ENCODE measurements at regions not wholly inside any gene's neighbourhood (a gene's known extent, or its start where the extent isn't known, plus 50 kb on each side); places are given as distances from the start of the nearest gene placed in this dataset.

DNA sequence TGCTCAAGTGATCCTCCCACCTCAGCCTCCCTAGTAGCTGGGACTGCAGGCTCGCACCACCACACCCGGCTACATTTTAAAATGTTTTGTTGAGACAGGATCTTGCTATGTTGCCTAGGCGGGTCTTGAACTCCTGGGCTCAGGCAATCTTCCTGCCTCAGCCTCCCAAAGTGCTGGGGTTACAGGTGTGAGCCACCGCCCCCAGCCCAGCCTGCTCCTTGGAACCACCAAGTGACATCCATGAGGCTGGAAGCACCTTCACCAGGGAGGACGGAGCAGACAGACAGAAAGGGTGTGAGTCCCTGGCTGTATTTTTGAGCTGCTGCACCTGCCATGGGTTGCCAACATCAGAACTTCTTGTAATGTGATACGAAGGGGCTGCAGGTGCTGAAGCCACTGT lies 62.3 kb upstream of the UBE3C start:
- TF ChIP-seq ZBTB33 (IDR thresholded peaks at IDR 0.05; ENCODE audit: extremely low read depth, insufficient replicate concordance, low read length) = no peak
- TF ChIP-seq, protein P1, sequence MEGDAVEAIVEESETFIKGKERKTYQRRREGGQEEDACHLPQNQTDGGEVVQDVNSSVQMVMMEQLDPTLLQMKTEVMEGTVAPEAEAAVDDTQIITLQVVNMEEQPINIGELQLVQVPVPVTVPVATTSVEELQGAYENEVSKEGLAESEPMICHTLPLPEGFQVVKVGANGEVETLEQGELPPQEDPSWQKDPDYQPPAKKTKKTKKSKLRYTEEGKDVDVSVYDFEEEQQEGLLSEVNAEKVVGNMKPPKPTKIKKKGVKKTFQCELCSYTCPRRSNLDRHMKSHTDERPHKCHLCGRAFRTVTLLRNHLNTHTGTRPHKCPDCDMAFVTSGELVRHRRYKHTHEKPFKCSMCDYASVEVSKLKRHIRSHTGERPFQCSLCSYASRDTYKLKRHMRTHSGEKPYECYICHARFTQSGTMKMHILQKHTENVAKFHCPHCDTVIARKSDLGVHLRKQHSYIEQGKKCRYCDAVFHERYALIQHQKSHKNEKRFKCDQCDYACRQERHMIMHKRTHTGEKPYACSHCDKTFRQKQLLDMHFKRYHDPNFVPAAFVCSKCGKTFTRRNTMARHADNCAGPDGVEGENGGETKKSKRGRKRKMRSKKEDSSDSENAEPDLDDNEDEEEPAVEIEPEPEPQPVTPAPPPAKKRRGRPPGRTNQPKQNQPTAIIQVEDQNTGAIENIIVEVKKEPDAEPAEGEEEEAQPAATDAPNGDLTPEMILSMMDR (IDR thresholded peaks at IDR 0.05 in 2 of 3, conservative IDR thresholded peaks at IDR 0.05 in 1 of 3; ENCODE audit: borderline replicate concordance in 1 of 3, insufficient read depth in 1 of 3, low read depth in 2 of 3, low read length in 2 of 3) = no peak
- TF ChIP-seq ATF3 (IDR thresholded peaks at IDR 0.05) = no peak
- TF ChIP-seq, protein P2, sequence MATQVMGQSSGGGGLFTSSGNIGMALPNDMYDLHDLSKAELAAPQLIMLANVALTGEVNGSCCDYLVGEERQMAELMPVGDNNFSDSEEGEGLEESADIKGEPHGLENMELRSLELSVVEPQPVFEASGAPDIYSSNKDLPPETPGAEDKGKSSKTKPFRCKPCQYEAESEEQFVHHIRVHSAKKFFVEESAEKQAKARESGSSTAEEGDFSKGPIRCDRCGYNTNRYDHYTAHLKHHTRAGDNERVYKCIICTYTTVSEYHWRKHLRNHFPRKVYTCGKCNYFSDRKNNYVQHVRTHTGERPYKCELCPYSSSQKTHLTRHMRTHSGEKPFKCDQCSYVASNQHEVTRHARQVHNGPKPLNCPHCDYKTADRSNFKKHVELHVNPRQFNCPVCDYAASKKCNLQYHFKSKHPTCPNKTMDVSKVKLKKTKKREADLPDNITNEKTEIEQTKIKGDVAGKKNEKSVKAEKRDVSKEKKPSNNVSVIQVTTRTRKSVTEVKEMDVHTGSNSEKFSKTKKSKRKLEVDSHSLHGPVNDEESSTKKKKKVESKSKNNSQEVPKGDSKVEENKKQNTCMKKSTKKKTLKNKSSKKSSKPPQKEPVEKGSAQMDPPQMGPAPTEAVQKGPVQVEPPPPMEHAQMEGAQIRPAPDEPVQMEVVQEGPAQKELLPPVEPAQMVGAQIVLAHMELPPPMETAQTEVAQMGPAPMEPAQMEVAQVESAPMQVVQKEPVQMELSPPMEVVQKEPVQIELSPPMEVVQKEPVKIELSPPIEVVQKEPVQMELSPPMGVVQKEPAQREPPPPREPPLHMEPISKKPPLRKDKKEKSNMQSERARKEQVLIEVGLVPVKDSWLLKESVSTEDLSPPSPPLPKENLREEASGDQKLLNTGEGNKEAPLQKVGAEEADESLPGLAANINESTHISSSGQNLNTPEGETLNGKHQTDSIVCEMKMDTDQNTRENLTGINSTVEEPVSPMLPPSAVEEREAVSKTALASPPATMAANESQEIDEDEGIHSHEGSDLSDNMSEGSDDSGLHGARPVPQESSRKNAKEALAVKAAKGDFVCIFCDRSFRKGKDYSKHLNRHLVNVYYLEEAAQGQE (IDR thresholded peaks at IDR 0.05; ENCODE audit: low read depth) = no peak
- TF ChIP-seq POLR2A (IDR thresholded peaks at IDR 0.05; ENCODE audit: borderline replicate concordance, extremely low read depth, insufficient read depth, insufficient read length) = no peak
- TF ChIP-seq SP1 (IDR thresholded peaks at IDR 0.05; ENCODE audit: low read depth) = no peak
- TF ChIP-seq POLR2AphosphoS5 (IDR thresholded peaks at IDR 0.05; ENCODE audit: low read depth, low read length) = no peak
- no peak for TF ChIP-seq EZH2 (IDR thresholded peaks at IDR 0.05)
- TF ChIP-seq, protein P3, sequence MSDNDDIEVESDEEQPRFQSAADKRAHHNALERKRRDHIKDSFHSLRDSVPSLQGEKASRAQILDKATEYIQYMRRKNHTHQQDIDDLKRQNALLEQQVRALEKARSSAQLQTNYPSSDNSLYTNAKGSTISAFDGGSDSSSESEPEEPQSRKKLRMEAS (IDR thresholded peaks at IDR 0.05) = no peak
- no peak for TF ChIP-seq JUND (IDR thresholded peaks at IDR 0.05)
- no peak for TF ChIP-seq TCF7L2 (IDR thresholded peaks at IDR 0.05; ENCODE audit: borderline replicate concordance, extremely low read depth, insufficient read depth, insufficient read length)
- no peak for TF ChIP-seq YY1 (IDR thresholded peaks at IDR 0.05; ENCODE audit: extremely low read depth, insufficient replicate concordance, low read depth, low read length)
- TF ChIP-seq ZNF274 (IDR thresholded peaks at IDR 0.05; ENCODE audit: low read depth, low read length) = no peak

All from HCT116 (cell line).